SK-N-SH (cell line): ENCODE measurements at regions not wholly inside any gene's neighbourhood (a gene's known extent, or its start where the extent isn't known, plus 50 kb on each side); places are given as distances from the start of the nearest gene placed in this dataset.

Experiments
- CTCF ChIA-PET: fragments of 300-600, 350-600 bp; formaldehyde crosslinking; extraction: SDS; loops from one replicate; lab custom pipeline; 2021; lab: Yijun Ruan, JAX
- POLR2A ChIA-PET: fragments of 350-600 bp; sonication (Branson Sonifier 250); formaldehyde crosslinking; extraction: SDS; loops from one replicate; lab custom pipeline; 2020; ENCODE audit warnings: antibody characterized with exemption, inconsistent platforms; lab: Yijun Ruan, JAX
- DNase-seq: peaks from one replicate; pipeline ENCODE4 v3.0.0; 2012
- H2AFZ ChIP-seq: fragments of 200-600 bp; sonication (generic); 2 replicates; pipeline ENCODE4 v1.8.1; 2016; ENCODE audit warnings: antibody characterized with exemption, mild to moderate bottlenecking, low read depth
- H3F3A ChIP-seq: fragments of 200-600 bp; sonication (generic); replicated peaks from 2 replicates; pipeline ENCODE3; 2016; ENCODE audit warnings: antibody characterized with exemption, mild to moderate bottlenecking; ENCODE audit not compliant: insufficient read depth
- H3K27ac ChIP-seq, 2 experiments: fragments of 200-500 bp in 1 of 2; fragments of 200-600 bp in 1 of 2; sonication (Bioruptor generic) in 1 of 2; sonication (generic), shearing (Covaris generic) in 1 of 2; 2 replicates each; pipeline versions ENCODE4 v1.5.1 to v1.6.1; 2014 to 2016; ENCODE audit warnings: low read depth in 2 of 2, inconsistent platforms in 1 of 2, low read length in 1 of 2, mild to moderate bottlenecking in 1 of 2, mixed read lengths in 1 of 2
- H3K27me3 ChIP-seq: fragments of 200-600 bp; sonication (generic), shearing (Covaris generic); 2 replicates; pipeline ENCODE4 v1.6.1; 2016; ENCODE audit warnings: mixed run types; ENCODE audit not compliant: insufficient read depth
- H3K36me3 ChIP-seq, 2 experiments: fragments of 200-500 bp in 1 of 2; fragments of 200-600 bp in 1 of 2; sonication (Bioruptor generic) in 1 of 2; sonication (generic) in 1 of 2; replicated peaks in 1 of 2; 2 replicates each; pipeline versions ENCODE3 to v1.5.1; 2014 to 2016; ENCODE audit warnings: low read length in 1 of 2, mild to moderate bottlenecking in 1 of 2; ENCODE audit not compliant: insufficient read depth in 2 of 2, control insufficient read depth in 1 of 2
- H3K4me1 ChIP-seq, 2 experiments: fragments of 200-500 bp in 1 of 2; fragments of 200-600 bp in 1 of 2; sonication (Bioruptor generic) in 1 of 2; sonication (generic), shearing (Covaris generic) in 1 of 2; 2 replicates each; pipeline versions ENCODE4 v1.5.1 to v1.6.1; 2014 to 2016; ENCODE audit warnings: low read depth in 1 of 2, low read length in 1 of 2, mixed run types in 1 of 2; ENCODE audit not compliant: insufficient read depth in 2 of 2, control insufficient read depth in 1 of 2
- H3K4me2 ChIP-seq: fragments of 200-600 bp; sonication (generic), shearing (Covaris generic); 2 replicates; pipeline ENCODE4 v1.6.1; 2017; ENCODE audit warnings: mixed run types
- H3K4me3 ChIP-seq, 2 experiments: fragments of 200-500 bp in 1 of 2; fragments of 200-600 bp in 1 of 2; sonication (Bioruptor generic) in 1 of 2; sonication (generic), shearing (Covaris generic) in 1 of 2; 2 replicates each; pipeline versions ENCODE4 v1.5.1 to v1.8.1; 2014 to 2016; ENCODE audit warnings: low read depth in 2 of 2, inconsistent platforms in 1 of 2, low read length in 1 of 2, mild to moderate bottlenecking in 1 of 2, mixed read lengths in 1 of 2, moderate library complexity in 1 of 2
- H3K79me2 ChIP-seq: fragments of 200-600 bp; sonication (generic); 2 replicates; pipeline ENCODE4 v1.8.1; 2017; ENCODE audit warnings: mild to moderate bottlenecking; ENCODE audit not compliant: insufficient read depth
- H3K9ac ChIP-seq: fragments of 200-600 bp; sonication (generic); 2 replicates; pipeline ENCODE4 v1.6.1; 2017; ENCODE audit warnings: mixed run types
- H3K9me2 ChIP-seq: fragments of 200-600 bp; sonication (generic); 2 replicates; pipeline ENCODE4 v1.6.1; 2017; ENCODE audit warnings: mixed run types
- H3K9me3 ChIP-seq: fragments of 200-600 bp; sonication (generic); 2 replicates; pipeline ENCODE4 v1.6.1; 2017; ENCODE audit warnings: mixed run types, mild to moderate bottlenecking, moderate library complexity
- H4K20me1 ChIP-seq: fragments of 200-600 bp; sonication (generic); 2 replicates; pipeline ENCODE4 v1.6.1; 2017; ENCODE audit warnings: mild to moderate bottlenecking, mixed run types; ENCODE audit not compliant: insufficient read depth
- CHD2 ChIP-seq: fragments of 150-350 bp; IDR thresholded peaks from 2 replicates; pipeline ENCODE4 v1.6.1; 2018; ENCODE audit warnings: low read length; ENCODE audit not compliant: partially characterized antibody
- CTCF ChIP-seq: fragments of 200-600 bp; sonication (generic); IDR thresholded peaks from 2 replicates; pipeline ENCODE4 v1.6.1; 2017; ENCODE audit warnings: antibody characterized with exemption, mild to moderate bottlenecking, moderate library complexity
- ELF1 ChIP-seq: IDR thresholded peaks from 2 replicates; pipeline ENCODE4 v1.4.0; 2012
- FOXM1 ChIP-seq: IDR thresholded peaks from 2 replicates; pipeline ENCODE4 v1.4.0; 2012; ENCODE audit warnings: low read depth, mild to moderate bottlenecking
- JUND ChIP-seq: IDR thresholded peaks from 2 replicates; pipeline ENCODE4 v1.4.0; 2012
- MAX ChIP-seq: IDR thresholded peaks from 2 replicates; pipeline ENCODE4 v1.4.0; 2012; ENCODE audit warnings: low read depth
- NFIC ChIP-seq: IDR thresholded peaks from 2 replicates; pipeline ENCODE4 v1.4.0; 2012; ENCODE audit warnings: borderline replicate concordance
- NRF1 ChIP-seq: IDR thresholded peaks from 2 replicates; pipeline ENCODE4 v1.6.1; 2012; ENCODE audit warnings: low read depth, mild to moderate bottlenecking, low read length
- RAD21 ChIP-seq: IDR thresholded peaks from 2 replicates; pipeline ENCODE4 v1.6.1; 2012; ENCODE audit warnings: mild to moderate bottlenecking, low read length
- RCOR1 ChIP-seq: fragments of 150-350 bp; IDR thresholded peaks from 2 replicates; pipeline ENCODE4 v1.6.1; 2017; ENCODE audit warnings: antibody characterized with exemption, low read length
- REST ChIP-seq: IDR thresholded peaks from 2 replicates; pipeline ENCODE4 v1.6.1; 2012; ENCODE audit warnings: mild to moderate bottlenecking, low read depth, low read length, moderate library complexity
- USF2 ChIP-seq: fragments of 150-350 bp; IDR thresholded peaks from 2 replicates; pipeline ENCODE4 v1.6.1; 2017; ENCODE audit warnings: antibody characterized with exemption, low read length, low read depth, borderline replicate concordance
- YY1 ChIP-seq: IDR thresholded peaks from 2 replicates; pipeline ENCODE4 v1.4.0; 2012; ENCODE audit warnings: low read depth, mild to moderate bottlenecking
- WGBS: methylation state at CpG from one replicate; pipeline ENCODE4 v1.1.6; 2017; ENCODE audit warnings: low lambda C conversion rate; 5-methylcytosine and 5-hydroxymethylcytosine counted together

GRCh38 chr1:238005116-238005515, 114.4 kb upstream of the ZP4 start (continued):
- no peak for TF ChIP-seq MAX
- TF ChIP-seq NFIC = no peak
- no peak for TF ChIP-seq RCOR1
- TF ChIP-seq JUND = no peak
- TF ChIP-seq CTCF = no peak
- no peak for TF ChIP-seq USF2
- TF ChIP-seq NRF1 = no peak

- no peak overlapping the region for H3K9ac ChIP-seq
- ChIA-PET CTCF (no interaction called here), POLR2A (no interaction called here)
- DNase-seq = no peak
- H3K9me2 ChIP-seq = 0 out of 2 replicates have a peak, but pooled peaks cover 3% of the 10 kb centered on the region
- no peaks in the 10 kb centered on the region; a peak in 1 of 4 replicates for H3K4me1 ChIP-seq
- H2AFZ ChIP-seq = no peak overlapping the region
- no peaks in the 10 kb centered on the region for H3K9me3 ChIP-seq
- 25% methylated on average over 1 of the region's 1 CpG for WGBS
- H3K27me3 ChIP-seq = no peaks in the 10 kb centered on the region
- no peak overlapping the region for H3K4me3 ChIP-seq
- no peaks in the 10 kb centered on the region for H3K79me2 ChIP-seq
- H4K20me1 ChIP-seq = no peaks in the 10 kb centered on the region
- H3K36me3 ChIP-seq = no peaks in the 10 kb centered on the region
- H3F3A ChIP-seq = no peaks in the 10 kb centered on the region
- no peak overlapping the region for H3K4me2 ChIP-seq
- TF ChIP-seq CHD2 (no peak), REST (no peak), ELF1 (no peak), RCOR1 (no peak), YY1 (no peak), FOXM1 (no peak), RAD21 (no peak)
- no peak overlapping the region for H3K27ac ChIP-seq
Measured at GRCh38 chr1:238001818-238002217, 111.1 kb upstream of the ZP4 start.
